GM23338 (cell line): ENCODE measurements at regions not wholly inside any gene's neighbourhood (a gene's known extent, or its start where the extent isn't known, plus 50 kb on each side); places are given as distances from the start of the nearest gene placed in this dataset.

Source experiments
- EZH2 ChIP-seq: fragments of 200-600 bp; sonication (generic); IDR thresholded peaks from one replicate; pipeline ENCODE4 v1.8.0; 2017; ENCODE audit warnings: antibody characterized with exemption, mild to moderate bottlenecking, low read depth; ENCODE audit not compliant: unreplicated experiment
- NANOG ChIP-seq: IDR thresholded peaks from 2 replicates; pipeline ENCODE4 v1.6.1; 2016; ENCODE audit warnings: antibody characterized with exemption, borderline replicate concordance
- STAT1 ChIP-seq: IDR thresholded peaks from one replicate; pipeline ENCODE4 v1.6.1; 2016; ENCODE audit warnings: antibody characterized with exemption; ENCODE audit not compliant: unreplicated experiment
- ZNF114 ChIP-seq: fragments of 250-450 bp; sonication (Bioruptor Pico); IDR thresholded peaks from 2 replicates; pipeline ENCODE4 v1.5.0; 2020; ENCODE audit warnings: mild to moderate bottlenecking, moderate library complexity
- ZNF331 ChIP-seq: fragments of 250-450 bp; sonication (Bioruptor Pico); IDR thresholded peaks from 2 replicates; pipeline ENCODE4 v1.5.0; 2020; ENCODE audit warnings: low read depth, mild to moderate bottlenecking, moderate library complexity
- TF ChIP-seq, protein P1 (sequence below): fragments of 250-450 bp; sonication (Bioruptor Pico); IDR thresholded peaks from 2 replicates; pipeline ENCODE4 v1.5.0; 2020; ENCODE audit warnings: mild to moderate bottlenecking, moderate library complexity
- TF ChIP-seq, protein P2 (sequence below): IDR thresholded peaks from 2 replicates; pipeline ENCODE4 v1.6.1; 2016; ENCODE audit warnings: antibody characterized with exemption
- TF ChIP-seq, protein P3 (sequence below): IDR thresholded peaks from one replicate; pipeline ENCODE4 v1.6.1; 2018; ENCODE audit warnings: antibody characterized with exemption; ENCODE audit not compliant: unreplicated experiment

DNA sequence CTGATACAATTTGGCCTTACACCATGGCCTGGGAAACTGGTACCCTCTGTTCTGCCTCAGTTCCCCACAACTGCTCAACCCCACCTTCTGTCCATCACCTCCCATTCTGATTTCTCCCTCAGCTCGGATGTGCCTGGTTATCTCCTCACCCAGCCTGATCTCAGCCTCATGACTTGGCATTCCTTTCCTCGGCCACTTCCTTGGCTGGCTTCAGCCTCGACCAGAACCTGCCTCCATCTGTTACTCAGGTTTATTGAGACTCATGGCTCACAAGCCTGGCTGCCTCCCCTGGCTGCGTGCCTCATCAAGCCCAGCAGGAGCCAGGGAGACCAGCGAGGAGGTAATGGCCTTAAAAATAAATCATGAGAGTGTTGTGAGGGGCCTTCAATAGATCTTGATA lies 356.2 kb upstream of the SPRED2 start (continued):
- TF ChIP-seq, protein P1, sequence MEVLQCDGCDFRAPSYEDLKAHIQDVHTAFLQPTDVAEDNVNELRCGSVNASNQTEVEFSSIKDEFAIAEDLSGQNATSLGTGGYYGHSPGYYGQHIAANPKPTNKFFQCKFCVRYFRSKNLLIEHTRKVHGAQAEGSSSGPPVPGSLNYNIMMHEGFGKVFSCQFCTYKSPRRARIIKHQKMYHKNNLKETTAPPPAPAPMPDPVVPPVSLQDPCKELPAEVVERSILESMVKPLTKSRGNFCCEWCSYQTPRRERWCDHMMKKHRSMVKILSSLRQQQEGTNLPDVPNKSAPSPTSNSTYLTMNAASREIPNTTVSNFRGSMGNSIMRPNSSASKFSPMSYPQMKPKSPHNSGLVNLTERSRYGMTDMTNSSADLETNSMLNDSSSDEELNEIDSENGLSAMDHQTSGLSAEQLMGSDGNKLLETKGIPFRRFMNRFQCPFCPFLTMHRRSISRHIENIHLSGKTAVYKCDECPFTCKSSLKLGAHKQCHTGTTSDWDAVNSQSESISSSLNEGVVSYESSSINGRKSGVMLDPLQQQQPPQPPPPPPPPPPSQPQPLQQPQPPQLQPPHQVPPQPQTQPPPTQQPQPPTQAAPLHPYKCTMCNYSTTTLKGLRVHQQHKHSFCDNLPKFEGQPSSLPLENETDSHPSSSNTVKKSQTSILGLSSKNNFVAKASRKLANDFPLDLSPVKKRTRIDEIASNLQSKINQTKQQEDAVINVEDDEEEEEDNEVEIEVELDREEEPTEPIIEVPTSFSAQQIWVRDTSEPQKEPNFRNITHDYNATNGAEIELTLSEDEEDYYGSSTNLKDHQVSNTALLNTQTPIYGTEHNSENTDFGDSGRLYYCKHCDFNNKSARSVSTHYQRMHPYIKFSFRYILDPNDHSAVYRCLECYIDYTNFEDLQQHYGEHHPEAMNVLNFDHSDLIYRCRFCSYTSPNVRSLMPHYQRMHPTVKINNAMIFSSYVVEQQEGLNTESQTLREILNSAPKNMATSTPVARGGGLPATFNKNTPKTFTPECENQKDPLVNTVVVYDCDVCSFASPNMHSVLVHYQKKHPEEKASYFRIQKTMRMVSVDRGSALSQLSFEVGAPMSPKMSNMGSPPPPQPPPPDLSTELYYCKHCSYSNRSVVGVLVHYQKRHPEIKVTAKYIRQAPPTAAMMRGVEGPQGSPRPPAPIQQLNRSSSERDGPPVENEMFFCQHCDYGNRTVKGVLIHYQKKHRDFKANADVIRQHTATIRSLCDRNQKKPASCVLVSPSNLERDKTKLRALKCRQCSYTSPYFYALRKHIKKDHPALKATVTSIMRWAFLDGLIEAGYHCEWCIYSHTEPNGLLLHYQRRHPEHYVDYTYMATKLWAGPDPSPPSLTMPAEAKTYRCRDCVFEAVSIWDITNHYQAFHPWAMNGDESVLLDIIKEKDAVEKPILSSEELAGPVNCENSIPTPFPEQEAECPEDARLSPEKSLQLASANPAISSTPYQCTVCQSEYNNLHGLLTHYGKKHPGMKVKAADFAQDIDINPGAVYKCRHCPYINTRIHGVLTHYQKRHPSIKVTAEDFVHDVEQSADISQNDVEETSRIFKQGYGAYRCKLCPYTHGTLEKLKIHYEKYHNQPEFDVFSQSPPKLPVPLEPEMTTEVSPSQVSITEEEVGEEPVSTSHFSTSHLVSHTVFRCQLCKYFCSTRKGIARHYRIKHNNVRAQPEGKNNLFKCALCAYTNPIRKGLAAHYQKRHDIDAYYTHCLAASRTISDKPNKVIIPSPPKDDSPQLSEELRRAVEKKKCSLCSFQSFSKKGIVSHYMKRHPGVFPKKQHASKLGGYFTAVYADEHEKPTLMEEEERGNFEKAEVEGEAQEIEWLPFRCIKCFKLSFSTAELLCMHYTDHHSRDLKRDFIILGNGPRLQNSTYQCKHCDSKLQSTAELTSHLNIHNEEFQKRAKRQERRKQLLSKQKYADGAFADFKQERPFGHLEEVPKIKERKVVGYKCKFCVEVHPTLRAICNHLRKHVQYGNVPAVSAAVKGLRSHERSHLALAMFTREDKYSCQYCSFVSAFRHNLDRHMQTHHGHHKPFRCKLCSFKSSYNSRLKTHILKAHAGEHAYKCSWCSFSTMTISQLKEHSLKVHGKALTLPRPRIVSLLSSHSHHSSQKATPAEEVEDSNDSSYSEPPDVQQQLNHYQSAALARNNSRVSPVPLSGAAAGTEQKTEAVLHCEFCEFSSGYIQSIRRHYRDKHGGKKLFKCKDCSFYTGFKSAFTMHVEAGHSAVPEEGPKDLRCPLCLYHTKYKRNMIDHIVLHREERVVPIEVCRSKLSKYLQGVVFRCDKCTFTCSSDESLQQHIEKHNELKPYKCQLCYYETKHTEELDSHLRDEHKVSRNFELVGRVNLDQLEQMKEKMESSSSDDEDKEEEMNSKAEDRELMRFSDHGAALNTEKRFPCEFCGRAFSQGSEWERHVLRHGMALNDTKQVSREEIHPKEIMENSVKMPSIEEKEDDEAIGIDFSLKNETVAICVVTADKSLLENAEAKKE (CRISPR knock-in tag), result no peak
- no peak for TF ChIP-seq ZNF331 (CRISPR knock-in tag)
- TF ChIP-seq, protein P2, sequence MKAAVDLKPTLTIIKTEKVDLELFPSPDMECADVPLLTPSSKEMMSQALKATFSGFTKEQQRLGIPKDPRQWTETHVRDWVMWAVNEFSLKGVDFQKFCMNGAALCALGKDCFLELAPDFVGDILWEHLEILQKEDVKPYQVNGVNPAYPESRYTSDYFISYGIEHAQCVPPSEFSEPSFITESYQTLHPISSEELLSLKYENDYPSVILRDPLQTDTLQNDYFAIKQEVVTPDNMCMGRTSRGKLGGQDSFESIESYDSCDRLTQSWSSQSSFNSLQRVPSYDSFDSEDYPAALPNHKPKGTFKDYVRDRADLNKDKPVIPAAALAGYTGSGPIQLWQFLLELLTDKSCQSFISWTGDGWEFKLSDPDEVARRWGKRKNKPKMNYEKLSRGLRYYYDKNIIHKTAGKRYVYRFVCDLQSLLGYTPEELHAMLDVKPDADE, result no peak
- TF ChIP-seq, protein P3, sequence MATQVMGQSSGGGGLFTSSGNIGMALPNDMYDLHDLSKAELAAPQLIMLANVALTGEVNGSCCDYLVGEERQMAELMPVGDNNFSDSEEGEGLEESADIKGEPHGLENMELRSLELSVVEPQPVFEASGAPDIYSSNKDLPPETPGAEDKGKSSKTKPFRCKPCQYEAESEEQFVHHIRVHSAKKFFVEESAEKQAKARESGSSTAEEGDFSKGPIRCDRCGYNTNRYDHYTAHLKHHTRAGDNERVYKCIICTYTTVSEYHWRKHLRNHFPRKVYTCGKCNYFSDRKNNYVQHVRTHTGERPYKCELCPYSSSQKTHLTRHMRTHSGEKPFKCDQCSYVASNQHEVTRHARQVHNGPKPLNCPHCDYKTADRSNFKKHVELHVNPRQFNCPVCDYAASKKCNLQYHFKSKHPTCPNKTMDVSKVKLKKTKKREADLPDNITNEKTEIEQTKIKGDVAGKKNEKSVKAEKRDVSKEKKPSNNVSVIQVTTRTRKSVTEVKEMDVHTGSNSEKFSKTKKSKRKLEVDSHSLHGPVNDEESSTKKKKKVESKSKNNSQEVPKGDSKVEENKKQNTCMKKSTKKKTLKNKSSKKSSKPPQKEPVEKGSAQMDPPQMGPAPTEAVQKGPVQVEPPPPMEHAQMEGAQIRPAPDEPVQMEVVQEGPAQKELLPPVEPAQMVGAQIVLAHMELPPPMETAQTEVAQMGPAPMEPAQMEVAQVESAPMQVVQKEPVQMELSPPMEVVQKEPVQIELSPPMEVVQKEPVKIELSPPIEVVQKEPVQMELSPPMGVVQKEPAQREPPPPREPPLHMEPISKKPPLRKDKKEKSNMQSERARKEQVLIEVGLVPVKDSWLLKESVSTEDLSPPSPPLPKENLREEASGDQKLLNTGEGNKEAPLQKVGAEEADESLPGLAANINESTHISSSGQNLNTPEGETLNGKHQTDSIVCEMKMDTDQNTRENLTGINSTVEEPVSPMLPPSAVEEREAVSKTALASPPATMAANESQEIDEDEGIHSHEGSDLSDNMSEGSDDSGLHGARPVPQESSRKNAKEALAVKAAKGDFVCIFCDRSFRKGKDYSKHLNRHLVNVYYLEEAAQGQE, result no peak
- no peak for TF ChIP-seq EZH2
- no peak for TF ChIP-seq ZNF114 (CRISPR knock-in tag)
- no peak for TF ChIP-seq STAT1
- no peak for TF ChIP-seq NANOG
